ENCODE measurements at regions not wholly inside any gene's neighbourhood (a gene's known extent, or its start where the extent isn't known, plus 50 kb on each side); places are given as distances from the start of the nearest gene placed in this dataset.

DNA sequence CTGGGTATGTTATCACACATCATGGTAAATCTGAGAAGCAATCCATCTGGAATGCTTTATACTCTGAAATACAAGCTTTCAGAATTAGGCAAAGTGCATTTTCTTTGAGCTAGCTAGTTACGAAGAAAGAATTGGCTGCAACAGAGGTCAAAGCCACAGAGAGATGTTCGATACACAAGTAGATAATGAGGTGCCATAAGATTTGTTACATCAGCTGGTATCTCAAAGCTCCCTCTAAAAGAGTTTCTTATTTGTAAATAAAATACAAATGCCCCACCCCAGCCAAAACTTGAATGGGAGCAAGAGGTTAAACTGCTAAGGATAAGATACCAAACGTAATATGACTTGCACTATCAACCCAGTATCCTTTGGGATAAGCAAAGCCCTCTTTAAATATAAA lies 84.0 kb upstream of the SLCO3A1 start:
- TF ChIP-seq POLR2AphosphoS5 (IDR thresholded peaks at IDR 0.05; ENCODE audit: insufficient read depth in 1 of 2, low read depth in 1 of 2) (no peak), POLR2A (IDR thresholded peaks at IDR 0.05) (no peak)
- TF ChIP-seq, protein P1, sequence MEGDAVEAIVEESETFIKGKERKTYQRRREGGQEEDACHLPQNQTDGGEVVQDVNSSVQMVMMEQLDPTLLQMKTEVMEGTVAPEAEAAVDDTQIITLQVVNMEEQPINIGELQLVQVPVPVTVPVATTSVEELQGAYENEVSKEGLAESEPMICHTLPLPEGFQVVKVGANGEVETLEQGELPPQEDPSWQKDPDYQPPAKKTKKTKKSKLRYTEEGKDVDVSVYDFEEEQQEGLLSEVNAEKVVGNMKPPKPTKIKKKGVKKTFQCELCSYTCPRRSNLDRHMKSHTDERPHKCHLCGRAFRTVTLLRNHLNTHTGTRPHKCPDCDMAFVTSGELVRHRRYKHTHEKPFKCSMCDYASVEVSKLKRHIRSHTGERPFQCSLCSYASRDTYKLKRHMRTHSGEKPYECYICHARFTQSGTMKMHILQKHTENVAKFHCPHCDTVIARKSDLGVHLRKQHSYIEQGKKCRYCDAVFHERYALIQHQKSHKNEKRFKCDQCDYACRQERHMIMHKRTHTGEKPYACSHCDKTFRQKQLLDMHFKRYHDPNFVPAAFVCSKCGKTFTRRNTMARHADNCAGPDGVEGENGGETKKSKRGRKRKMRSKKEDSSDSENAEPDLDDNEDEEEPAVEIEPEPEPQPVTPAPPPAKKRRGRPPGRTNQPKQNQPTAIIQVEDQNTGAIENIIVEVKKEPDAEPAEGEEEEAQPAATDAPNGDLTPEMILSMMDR (IDR thresholded peaks at IDR 0.05) = no peak
- intact Hi-C loops (cut with DNase I) = no loop called here
- Histone ChIP-seq H3K9me3 (no peaks in the 10 kb centered on the region), H3K4me3 (no peak overlapping the region), H3K4me1 (no peaks in the 10 kb centered on the region), H3K27me3 (no peaks in the 10 kb centered on the region), H3K27ac (no peak overlapping the region), H3K36me3 (no peaks in the 10 kb centered on the region)
- no peak for DNase-seq (ENCODE audit: extremely low spot score in 2 of 2)

DNA sequence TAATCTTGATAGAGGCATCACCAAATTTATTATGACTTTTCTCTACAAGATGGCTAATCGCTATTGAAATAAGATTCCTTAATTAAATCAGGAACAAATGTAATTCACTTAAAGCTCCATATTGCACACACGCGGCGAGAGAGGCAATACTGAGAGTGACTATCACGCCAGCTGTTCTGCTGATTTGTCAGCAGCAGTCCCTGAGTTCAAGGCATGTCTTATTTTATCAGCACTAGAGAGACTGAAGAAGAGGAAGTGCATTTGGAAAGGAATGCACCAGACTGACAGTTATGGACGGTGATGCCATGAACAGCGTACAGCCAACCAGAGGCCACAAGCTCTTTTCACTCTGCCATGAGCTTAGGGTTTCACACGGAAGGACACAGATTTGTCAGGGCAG lies 83.6 kb upstream of the SLCO3A1 start:
- no peak overlapping the region for H3K27ac ChIP-seq
- no peaks in the 10 kb centered on the region for H3K27me3 ChIP-seq
- no peak overlapping the region for H3K4me3 ChIP-seq
- no peaks in the 10 kb centered on the region for H3K9me3 ChIP-seq
- no peaks in the 10 kb centered on the region for H3K4me1 ChIP-seq
- intact Hi-C loops (cut with DNase I) = no loop called here
- TF ChIP-seq POLR2A (IDR thresholded peaks at IDR 0.05) = no peak
- TF ChIP-seq POLR2AphosphoS5 (IDR thresholded peaks at IDR 0.05; ENCODE audit: insufficient read depth in 1 of 2, low read depth in 1 of 2) = no peak
- TF ChIP-seq, protein P1 (IDR thresholded peaks at IDR 0.05) = no peak
- no peak for DNase-seq (ENCODE audit: extremely low spot score in 2 of 2)
- no peaks in the 10 kb centered on the region for H3K36me3 ChIP-seq

DNA sequence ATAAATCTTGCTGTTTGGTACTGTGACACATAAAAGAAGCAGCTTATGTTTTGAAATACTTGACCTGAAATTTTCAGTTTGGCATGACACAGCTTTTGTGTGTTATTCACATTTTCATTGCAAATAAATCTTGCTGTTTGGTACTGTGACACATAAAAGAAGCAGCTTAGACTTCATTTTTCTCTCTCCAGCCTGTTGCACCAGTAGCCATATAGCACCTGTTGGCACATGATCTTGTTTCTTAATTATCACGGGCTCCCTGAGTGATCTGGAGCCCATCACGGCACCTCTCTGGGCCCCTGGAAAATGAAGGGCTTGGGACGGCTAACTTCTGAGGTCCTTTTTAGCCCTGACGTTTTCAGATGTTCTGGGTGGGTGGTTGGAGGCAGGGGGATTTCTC lies 77.4 kb upstream of the SLCO3A1 start:
- TF ChIP-seq, protein P1 (IDR thresholded peaks at IDR 0.05) = no peak
- TF ChIP-seq POLR2AphosphoS5 (IDR thresholded peaks at IDR 0.05; ENCODE audit: insufficient read depth in 1 of 2, low read depth in 1 of 2) (no peak), POLR2A (IDR thresholded peaks at IDR 0.05) (no peak)
- no peaks in the 10 kb centered on the region for H3K36me3 ChIP-seq

DNA sequence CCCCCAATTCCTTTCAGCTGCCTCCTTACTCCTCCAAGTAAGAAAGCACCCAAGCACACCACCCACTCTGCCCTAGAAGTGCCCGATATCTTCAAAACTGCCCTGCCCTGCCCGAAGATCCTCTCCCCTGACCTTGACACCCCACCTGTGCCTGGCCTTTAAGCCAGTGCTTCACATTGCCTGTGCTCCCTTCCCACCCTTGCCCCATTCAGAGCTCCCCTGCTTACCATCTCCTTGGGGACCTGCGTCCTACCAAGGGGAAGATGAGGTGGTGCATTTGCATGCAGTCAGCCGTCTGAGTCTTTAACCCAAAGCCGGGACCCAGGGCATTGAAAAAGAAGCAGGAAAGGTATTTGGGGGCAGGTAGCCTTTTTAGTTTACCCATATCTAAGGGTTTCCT lies 73.5 kb upstream of the SLCO3A1 start:
- H3K27ac ChIP-seq = no peak overlapping the region

More for the DNA sequence above, 77.4 kb upstream of the SLCO3A1 start:
- H3K27me3 ChIP-seq = no peaks in the 10 kb centered on the region
- no peak overlapping the region for H3K4me3 ChIP-seq
- no peak overlapping the region for H3K27ac ChIP-seq
- H3K9me3 ChIP-seq = no peaks in the 10 kb centered on the region
- intact Hi-C loops (cut with DNase I) = no loop called here
- no peak for DNase-seq (ENCODE audit: extremely low spot score in 2 of 2)
- H3K4me1 ChIP-seq = no peaks in the 10 kb centered on the region

DNA sequence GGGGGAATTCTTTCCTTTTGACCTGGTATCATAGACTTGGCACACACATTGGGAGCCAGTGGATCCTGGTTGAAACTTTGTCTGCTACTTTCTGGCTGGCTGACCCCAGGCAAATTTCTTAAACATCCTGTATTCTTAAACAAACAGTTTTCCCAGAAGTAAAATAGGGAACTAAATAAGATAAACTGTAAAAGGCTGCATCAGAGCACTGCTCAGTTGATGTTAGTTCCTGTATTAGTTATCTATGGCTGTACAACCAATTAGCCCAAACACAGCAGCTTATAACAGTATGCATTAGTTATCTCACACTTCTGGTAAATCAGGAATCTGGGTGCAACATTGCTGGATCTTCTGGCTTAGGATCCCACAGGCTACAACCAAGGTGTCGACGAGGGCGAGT lies 73.1 kb upstream of the SLCO3A1 start:
- intact Hi-C loops (cut with DNase I) = no loop called here
- TF ChIP-seq POLR2AphosphoS5 (IDR thresholded peaks at IDR 0.05; ENCODE audit: insufficient read depth in 1 of 2, low read depth in 1 of 2) (no peak), POLR2A (IDR thresholded peaks at IDR 0.05) (no peak)
- TF ChIP-seq, protein P1 (IDR thresholded peaks at IDR 0.05) = no peak
- Histone ChIP-seq H3K4me3 (no peak overlapping the region), H3K9me3 (no peaks in the 10 kb centered on the region), H3K27me3 (no peaks in the 10 kb centered on the region), H3K4me1 (no peaks in the 10 kb centered on the region), H3K27ac (no peak overlapping the region), H3K36me3 (no peaks in the 10 kb centered on the region)
- no peak for DNase-seq (ENCODE audit: extremely low spot score in 2 of 2)

More for the DNA sequence above, 73.5 kb upstream of the SLCO3A1 start:
- DNase-seq (ENCODE audit: extremely low spot score in 2 of 2) = no peak
- H3K4me3 ChIP-seq = no peak overlapping the region
- H3K4me1 ChIP-seq = no peaks in the 10 kb centered on the region
- no peaks in the 10 kb centered on the region for H3K27me3 ChIP-seq
- TF ChIP-seq POLR2AphosphoS5 (IDR thresholded peaks at IDR 0.05; ENCODE audit: insufficient read depth in 1 of 2, low read depth in 1 of 2) = no peak
- TF ChIP-seq, protein P1 (IDR thresholded peaks at IDR 0.05) = no peak
- TF ChIP-seq POLR2A (IDR thresholded peaks at IDR 0.05) = no peak
- H3K9me3 ChIP-seq = no peaks in the 10 kb centered on the region
- no peaks in the 10 kb centered on the region for H3K36me3 ChIP-seq
- intact Hi-C loops (cut with DNase I) = no loop called here
